HG02571 (cell line): ENCODE measurements at regions not wholly inside any gene's neighbourhood (a gene's known extent, or its start where the extent isn't known, plus 50 kb on each side); places are given as distances from the start of the nearest gene placed in this dataset.
"Not testable (repeated sequence)": the region's sequence is repeated elsewhere in the genome, so short reads cannot be mapped to it uniquely, and the experiment has no call there.

ENCODE experiments used
- ATAC-seq: cut with Tn5 transposase; IDR thresholded peaks from one replicate; pipeline ENCODE4 v1.9.1; 2021; ENCODE audit warnings: mild to moderate bottlenecking, moderate library complexity; ENCODE audit not compliant: unreplicated experiment

GRCh38 chr3:75840160-75840559 lies 54.8 kb upstream of the ZNF717 start:
- not testable (repeated sequence) for ATAC-seq

DNA sequence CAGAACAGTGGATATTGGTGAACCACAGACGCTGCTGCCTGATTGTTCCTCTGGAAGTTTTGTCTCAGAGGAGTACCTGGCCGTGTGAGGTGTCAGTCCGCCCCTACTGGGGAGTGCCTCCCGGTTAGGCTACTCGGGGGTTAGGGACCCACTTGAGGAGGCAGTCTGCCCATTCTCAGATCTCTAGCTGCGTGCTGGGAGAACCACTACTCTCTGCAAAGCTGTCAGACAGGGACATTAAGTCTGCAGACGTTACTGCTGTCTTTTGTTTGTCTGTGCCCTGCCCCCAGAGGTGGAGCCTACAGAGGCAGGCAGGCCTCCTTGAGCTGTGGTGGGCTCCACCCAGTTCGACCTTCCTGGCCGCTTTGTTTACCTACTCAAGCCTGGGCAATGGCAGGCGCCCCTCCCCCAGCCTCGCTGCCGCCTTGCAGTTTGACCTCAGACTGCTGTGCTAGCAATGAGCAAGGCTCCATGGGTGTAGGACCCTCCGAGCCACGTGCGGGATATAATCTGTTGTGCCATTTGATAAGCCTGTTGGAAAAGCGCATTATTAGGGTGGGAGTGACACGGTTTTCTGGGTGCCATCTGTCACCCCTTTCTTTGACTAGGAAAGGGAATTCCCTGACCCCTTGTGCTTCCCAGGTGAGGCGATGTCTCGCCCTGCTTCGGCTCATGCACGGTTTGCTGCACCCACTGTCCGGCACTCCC lies 65.1 kb upstream of the ZNF717 start:
- not testable (repeated sequence) for ATAC-seq

DNA sequence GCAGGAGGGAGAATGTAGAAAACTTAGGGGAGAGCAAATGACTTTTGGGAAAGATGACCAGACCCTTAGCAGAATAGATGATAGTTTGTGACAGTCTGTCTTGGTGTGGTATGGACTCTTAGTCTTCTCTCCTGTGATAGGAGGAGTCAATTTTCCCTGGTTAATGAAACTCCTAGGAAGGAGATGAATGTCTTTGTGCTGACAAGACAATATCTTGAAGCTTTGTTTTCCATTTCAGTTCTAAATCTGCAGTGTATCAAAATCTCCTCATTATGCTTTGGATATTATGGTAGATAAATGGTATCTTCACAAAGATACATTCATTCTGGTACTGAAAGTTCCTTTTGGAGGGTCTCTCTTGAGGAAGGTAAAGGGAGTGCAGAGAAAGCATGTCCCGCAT lies 77.8 kb upstream of the ZNF717 start:
- ATAC-seq = no peak

DNA sequence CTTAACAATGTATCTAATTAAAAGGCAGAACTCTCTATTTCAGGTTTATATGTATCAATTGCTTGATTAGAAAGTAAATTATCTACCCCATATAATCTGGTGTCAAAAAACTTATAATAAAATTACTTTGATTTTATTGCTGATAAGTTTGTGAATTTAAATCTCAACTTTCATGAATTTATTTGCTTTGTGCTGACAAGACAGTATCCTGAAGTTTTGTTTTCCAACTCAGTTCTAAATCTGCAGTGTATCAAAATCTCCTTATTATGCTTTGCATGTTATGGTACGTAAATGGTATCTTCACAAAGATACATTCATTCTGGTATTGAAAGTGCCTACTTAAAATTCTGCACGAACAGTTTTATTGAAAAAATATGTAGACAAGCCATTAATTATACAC lies 78.5 kb upstream of the ZNF717 start:
- ATAC-seq = no peak

GRCh38 chr3:75883719-75884118 lies 98.4 kb upstream of the ZNF717 start:
- not testable (repeated sequence) for ATAC-seq

DNA sequence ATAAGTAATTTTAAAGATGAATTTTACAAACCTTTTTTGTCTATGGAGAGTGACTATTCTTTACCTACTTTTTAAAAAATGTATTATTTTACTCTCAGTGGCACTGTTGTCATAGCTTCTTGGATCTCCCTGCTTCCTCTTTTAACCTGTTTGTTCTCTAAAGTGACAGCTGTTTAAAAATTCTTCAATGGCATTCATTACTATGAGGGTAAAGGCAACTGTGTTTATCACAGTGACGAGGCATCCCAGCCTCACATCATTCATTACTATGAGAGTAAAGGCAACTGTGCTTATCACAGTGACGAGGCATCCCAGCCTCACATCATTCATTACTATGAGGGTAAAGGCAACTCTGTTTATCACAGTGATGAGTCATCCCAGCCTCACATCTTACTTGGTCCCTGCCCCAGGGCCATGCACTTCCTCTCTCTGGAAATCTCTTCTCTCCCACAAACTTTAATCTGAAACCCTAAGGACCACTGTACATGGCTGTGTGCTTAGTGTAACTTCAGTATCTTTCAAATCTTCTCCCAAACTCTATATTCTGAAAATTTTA lies 101.7 kb upstream of the ZNF717 start:
- ATAC-seq = no peak

- ATAC-seq = no peak
Measured at GRCh38 chr3:75894234-75894633, 108.9 kb upstream of the ZNF717 start.

DNA sequence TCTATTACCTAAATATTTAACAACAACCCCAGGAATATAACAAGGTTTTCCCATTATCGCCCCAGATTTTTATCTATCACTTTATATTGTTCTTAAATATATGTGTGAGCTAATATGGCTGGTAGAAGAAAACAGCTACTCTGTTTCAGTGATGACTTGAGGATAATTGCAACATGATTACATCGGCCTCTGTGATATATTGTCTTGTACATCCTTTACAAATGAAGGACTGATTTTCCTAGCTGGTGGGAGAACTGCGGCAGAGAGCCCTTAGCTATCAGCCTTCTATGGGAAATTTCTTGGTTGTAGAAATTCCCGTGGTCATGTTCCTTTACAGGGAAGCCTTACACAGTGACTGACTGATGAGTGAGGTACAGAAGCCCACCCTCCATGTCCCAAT lies 110.9 kb upstream of the ZNF717 start:
- ATAC-seq = no peak

GRCh38 chr3:75901446-75901845 lies 116.1 kb upstream of the ZNF717 start:
- ATAC-seq = not testable (repeated sequence)

- ATAC-seq = no peak
Measured at GRCh38 chr3:75906555-75907112, 121.3 kb upstream of the ZNF717 start.

DNA sequence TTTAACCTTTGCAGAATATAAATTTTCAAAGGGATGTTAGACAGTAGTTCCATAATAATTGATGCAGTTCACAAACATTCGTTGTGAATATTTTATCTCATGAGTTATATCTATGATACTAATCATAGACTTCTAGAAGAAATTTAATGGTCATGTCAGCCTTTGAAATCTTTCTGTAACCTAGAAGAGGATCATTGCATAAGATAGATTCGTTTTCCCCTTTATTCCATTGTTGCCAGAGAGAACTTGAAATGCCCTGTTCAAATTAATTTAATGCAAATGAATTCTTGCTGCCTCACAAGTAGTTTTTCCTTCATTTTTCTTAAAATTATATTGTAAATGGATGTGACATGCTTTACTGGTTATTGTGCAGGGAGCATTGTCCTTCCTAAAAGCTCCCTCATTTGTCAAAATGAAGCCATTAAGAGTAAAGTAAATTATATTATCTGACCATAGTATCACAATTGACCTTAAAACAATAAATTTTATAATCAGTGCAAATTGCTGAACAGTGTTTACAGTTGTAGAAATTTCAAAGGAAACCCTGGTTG lies 128.5 kb upstream of the ZNF717 start:
- no peak for ATAC-seq

DNA sequence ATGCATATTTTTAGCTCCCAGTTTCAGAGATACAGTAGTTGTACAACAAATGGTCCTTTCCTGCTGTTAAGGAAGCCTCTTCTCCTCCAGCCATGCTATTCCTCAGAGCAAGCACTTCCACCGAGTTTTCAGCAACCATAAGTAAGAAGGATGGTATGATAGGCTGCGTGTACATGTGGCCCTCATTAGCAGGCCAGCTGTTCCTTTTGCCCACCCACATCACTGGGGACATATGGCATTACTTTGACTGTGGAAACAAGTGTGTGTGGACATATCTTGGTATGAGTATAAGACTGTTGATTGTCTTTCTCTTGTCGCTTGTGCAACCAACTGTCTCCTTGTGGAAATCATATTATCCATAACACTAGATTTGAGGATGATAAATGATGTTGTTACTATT lies 129.4 kb upstream of the ZNF717 start:
- not testable (repeated sequence) for ATAC-seq

DNA sequence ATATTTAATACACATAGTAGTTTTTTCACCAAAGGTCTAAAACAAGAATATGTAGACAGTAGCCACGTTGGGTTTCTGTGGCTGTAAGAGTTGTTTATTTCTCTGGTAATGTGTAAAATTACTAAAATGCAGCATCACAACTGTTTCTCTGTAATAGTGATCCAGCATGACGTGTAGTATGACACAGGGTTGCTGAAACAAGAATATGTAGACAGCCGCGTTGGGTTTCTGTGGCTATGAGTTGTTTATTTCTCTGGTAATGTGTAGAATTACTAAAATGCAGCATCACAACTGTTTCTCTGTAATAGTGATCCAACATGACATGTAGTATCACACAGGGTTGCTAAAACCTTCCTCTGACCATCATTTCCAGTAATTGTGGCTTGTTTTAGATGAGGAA lies 153.6 kb upstream of the ZNF717 start:
- no peak for ATAC-seq

DNA sequence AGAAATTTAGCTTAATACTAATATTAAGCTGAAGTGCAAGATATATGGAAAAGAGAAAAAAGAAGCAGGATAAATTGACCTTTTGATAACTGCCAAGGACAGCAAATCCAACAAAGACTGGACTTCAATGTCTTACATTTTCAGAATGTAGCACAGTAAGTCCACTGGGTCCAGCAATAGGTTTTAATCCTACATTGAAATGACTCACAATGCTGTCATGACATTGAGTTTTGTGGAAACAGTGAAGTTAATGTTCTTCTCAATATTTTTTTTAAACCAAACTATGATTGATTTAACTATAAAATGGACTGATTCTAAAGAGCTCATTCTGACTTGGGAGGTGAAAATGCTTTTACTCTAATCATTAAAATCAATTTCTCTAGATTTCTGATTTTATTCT lies 166.6 kb upstream of the ZNF717 start:
- no peak for ATAC-seq

DNA sequence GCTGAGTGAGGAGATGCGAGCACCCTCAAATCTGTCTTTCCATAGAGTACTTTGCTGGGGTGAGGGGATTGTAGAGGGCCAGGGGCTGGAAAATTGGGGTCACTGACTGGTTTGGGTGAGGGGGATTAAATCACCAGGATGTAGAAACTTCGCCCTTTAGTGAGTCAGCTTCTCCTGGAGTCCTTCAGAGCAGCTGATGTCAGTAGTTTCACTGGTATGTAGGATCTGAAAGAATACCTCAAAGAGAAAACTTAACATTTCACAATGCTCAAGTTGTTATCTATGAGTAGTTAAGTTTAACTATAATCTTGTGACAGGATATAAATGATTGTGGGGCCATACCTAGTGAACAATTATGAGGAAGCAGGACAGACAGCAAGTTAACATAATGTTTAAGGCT lies 174.7 kb upstream of the ZNF717 start:
- not testable (repeated sequence) for ATAC-seq

GRCh38 chr3:75962054-75962453 lies 176.7 kb upstream of the ZNF717 start:
- not testable (repeated sequence) for ATAC-seq

DNA sequence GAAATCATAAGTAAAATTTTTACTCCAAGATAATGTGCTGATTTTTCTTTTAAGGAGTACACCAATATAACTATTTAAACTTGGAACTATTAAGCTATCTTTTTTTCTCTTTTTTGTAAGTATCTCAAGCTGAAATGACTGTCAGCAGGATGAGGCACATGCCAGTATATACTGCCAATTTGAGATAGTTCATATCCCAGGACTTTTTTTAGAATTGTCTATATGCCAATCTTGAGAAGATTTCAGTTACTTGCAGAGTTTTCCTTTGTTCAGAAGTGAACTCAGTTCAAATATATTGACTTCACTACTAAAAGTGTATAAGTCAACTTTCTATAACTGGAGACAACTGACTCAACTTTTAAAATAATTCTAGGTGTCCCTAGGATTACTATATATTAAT lies 181.7 kb upstream of the ZNF717 start:
- no peak for ATAC-seq

- no peak for ATAC-seq
Measured at GRCh38 chr3:75978686-75979085, 193.3 kb upstream of the ZNF717 start.

DNA sequence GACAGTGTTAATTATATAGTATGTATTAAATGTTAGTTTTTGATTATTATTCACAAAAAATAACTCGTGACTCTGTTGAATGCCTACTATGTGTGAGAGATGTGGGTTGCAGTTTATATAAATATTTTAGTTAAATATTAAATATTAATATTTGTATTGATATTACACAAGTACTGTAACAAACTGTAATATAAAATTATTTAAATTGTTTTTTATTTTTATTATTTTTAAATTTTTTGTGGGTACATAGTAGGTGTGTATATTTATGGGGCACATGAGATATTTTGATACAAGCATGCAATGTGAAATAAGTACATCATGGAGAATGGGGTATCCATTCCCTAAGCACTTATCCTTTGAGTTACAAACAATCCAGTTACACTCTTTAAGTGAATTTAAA lies 196.1 kb upstream of the ZNF717 start:
- ATAC-seq = no peak

- ATAC-seq = no peak
Measured at GRCh38 chr3:75982151-75982550, 196.8 kb upstream of the ZNF717 start.

DNA sequence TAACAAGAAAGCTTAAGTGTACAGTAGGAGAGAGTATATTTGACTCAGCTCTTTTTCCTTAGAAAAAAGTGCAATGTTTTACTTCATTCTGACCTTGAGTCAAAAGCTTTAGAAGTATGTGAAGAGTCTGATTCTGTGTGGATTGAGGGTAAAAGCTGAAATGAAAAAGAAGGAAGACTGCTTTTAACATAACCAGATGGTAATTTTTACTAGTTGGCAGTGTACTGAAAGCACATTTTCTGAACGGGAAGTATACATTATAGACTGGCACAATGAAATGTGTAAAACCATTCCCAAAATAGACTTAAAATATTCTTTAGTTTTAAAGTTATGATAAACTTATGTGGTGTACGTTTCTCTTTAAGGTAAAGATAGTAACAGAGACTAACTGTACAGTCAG lies 197.8 kb upstream of the ZNF717 start:
- ATAC-seq = no peak

DNA sequence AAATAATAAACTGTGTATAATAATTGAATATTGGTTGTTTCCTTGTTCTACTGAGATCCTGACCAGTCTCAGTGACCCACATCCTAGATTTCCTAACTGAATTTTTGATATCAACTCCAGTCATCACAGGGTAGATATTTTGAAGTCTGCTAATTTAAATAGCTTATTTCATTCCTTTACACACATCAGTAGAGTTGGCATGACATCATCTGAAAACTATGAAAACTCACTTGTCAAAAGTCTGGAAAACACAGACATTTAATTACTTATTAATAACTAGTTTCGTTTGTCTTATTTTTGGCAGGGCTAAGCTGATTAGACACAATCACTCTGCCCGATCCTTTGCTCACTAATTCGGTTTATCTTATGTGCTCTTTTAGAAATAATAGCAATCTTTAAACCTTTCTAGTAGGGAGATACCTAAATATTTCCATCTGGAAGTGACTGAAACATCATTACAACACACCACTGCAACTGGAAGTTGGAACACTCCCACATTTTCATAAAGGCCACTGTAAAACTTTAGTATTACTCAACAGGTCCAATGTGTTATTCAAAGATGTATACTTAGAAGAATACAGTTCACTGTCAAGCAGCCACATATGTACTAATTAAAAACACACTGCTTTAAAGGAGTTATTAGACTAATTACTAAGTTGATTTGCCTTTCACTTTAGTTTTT lies 198.4 kb upstream of the ZNF717 start:
- no peak for ATAC-seq
